CD4-positive, alpha-beta T cell treated with Interferon gamma for 1 hour (primary cell): ENCODE measurements at regions not wholly inside any gene's neighbourhood (a gene's known extent, or its start where the extent isn't known, plus 50 kb on each side); places are given as distances from the start of the nearest gene placed in this dataset.

ENCODE experiments used
- DNase-seq: peaks from one replicate; pipeline ENCODE4 v3.0.0-alpha.2; 2020

DNA sequence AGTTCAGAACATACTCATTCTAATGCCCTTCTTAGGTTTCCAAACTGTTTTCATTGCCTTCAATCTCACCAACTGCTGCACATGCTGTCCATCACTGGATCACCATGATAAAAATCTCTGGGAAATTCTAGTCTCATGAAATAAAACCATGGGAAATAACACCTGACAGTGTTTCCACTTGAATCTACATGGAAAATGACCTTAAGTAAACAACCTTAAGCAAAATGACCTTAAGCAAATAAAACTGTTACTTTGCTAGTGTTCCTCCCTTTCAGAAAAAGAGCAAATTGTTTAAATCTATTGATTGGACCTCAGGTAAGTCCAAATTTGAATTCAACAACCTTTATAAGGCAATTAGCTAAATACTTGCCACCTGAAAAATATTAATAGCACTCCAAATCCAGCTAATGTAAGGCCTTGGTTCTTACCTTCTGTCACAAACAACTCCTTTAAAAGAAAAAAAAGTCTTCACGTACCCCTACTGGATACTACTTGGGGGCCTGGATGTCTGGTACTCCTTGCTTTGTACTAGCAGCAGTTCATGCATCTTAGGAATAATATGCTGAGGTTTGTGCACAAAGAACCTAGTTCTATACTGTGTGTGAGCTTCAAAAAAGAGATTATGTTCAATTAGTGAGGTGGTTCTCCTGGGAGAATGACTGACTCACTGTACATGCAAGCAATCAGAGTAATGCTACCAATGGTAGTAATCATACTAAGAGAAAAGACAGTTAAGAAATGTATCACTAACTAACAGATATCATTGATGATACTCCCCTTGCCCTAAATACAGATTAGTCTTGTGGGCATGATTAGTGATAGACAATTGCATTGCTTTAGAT is 630.4 kb downstream of the PSAT1 start:
- no peak for DNase-seq

- no peak for DNase-seq
These were observed 631.9 kb downstream of the PSAT1 start for GRCh38 chr9:78928625-78929405.

GRCh38 chr9:78930281-78930680 is 633.4 kb downstream of the PSAT1 start:
- DNase-seq, result no peak

GRCh38 chr9:78932849-78933627 is 636.1 kb downstream of the PSAT1 start:
- no peak for DNase-seq

DNA sequence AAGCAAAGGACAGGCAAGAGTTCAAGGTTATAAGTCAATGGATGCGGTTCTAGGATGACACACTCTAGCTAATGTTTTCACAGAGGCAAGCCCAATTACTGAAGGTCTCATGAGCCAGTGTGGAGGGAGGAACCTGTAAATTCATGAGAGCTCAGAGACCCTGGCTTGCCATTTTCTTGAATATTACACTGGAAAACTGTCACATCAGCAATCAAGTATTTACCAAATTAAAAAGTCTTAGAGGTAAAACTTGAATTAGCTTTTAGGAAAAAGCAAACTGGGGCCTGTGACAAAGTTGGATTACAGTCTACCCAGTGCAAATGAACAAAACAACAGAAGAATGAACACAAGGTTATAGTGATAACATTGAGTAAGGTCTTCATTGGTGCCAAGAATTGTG is 636.9 kb upstream of the TLE4 start:
- no peak for DNase-seq

DNA sequence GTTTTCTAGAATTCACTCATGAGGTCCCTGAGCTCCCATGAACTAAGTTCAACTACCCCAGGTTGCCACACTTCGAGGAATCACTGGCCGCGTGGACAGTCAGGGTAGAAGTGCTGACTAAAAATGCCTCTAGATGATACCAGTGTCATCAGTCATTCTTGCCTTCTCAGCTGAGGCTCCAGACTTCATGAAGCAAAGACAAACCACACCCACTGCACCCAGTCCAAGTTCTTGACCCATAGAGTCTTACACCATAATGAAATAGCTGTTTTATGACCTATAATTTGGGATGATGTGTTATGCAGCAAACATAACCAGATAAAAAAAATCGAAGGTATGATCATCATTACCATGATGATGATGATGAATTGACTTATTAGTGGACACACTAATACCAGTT is 632.9 kb upstream of the TLE4 start:
- DNase-seq, result no peak

DNA sequence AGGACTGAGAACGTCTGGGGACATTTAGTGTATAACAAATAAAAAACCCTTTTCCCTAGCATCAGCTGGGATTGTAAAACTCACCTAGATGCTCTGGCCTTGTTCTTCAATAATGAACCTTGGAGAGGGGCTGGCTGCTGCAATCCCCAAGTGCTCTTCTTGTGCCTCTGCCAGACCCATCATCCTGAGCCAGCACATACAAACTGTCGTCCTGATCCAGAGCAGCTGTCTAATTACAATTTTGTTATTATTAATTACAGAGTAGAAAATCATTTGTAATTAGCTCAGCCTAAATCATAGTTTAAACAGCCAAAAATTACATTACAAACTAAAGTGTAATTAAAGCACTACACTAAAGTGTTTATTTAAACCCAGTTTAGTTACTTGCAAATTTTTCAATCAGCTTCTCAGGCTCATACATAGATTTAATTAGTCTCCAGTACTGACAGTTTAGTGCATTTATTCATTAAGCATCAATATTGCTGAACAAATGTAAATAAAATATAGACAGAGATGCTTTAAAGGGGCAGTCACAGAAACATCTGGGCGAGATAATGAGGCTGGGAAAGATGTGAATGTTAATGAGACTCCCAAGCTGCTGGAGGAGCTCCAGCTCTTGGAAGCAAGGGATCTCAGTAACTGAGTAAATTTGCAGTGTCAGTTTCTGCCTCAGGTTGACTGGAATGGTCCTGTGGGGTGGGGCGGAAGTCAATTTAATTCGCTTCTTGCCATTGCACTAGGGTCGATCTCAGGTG is 632.3 kb upstream of the TLE4 start:
- DNase-seq, result no peak

DNA sequence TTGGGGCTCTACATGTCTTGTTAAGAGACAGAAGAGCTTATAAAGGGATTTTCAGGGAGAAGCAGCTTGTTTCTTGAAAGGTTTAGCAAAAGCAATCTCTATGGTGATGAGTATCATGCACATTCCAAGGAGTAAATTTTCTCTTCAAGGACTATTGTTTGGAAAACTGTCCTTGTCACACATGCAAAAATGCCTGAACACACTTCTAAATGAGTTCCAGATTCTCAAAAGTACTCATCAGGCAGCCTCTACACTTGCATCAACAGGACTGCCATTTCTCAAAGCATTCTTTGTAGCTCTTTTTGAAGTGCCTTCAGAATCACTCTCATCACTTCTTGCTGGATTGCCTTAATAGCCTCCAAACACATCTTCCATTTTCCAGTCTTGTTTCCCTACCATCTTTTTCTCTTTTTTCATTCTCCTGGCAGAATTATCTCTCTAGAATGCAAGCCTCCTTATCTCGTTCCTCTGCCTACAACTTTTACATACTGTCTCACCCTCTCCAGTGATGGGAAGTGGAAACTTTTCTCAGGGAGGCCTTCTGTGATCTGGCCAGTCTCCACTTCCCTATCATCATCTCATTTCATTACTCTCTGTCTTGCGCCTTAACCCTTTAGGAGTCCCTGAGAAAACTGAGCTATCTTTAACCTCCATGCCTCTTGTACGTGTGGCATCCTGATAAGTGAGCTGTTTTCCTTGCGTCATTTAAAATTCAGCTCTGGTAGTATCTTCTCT is 631.5 kb upstream of the TLE4 start:
- DNase-seq, result no peak

DNA sequence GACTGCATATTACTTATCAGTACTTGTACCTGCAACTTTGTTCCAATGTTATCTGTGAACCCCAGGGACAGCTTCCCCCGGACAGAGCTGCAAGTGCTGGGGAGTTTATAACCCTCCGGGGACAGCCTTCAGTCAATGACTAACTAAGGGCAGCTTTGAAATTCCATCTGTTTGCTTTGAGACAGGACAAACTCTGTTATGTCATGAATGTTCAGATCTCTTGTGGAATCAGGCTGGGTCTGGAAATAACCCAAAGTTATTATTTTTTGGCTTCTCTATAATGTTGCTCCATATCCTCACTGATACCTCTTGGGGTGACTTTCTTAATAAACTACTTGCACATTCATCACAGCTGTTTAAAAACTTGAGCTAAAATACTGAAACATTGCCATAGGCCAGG is 617.5 kb upstream of the TLE4 start:
- DNase-seq, result no peak

DNA sequence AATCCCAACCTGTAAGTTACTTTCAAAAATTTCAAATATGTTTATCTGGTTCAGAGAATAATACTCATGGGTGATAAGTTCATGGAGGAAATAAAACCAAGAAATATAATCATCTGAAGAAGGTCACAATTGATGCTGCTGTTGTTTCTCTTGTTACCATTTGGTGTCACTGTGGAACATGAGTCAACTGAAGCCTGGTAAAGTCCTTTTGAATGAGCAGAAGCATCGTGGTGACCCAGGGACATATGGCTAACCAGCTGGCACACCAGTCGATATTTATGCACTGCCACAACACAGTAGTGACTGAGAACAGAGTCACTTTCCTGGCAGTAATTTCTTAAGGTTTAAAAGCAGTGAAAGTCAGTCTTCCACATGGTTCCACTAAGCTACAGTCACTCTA is 612.9 kb upstream of the TLE4 start:
- no peak for DNase-seq

- no peak for DNase-seq
These were observed 609.6 kb upstream of the TLE4 start for GRCh38 chr9:78962156-78962555.

GRCh38 chr9:78963911-78964310 is 607.9 kb upstream of the TLE4 start:
- DNase-seq, result no peak

DNA sequence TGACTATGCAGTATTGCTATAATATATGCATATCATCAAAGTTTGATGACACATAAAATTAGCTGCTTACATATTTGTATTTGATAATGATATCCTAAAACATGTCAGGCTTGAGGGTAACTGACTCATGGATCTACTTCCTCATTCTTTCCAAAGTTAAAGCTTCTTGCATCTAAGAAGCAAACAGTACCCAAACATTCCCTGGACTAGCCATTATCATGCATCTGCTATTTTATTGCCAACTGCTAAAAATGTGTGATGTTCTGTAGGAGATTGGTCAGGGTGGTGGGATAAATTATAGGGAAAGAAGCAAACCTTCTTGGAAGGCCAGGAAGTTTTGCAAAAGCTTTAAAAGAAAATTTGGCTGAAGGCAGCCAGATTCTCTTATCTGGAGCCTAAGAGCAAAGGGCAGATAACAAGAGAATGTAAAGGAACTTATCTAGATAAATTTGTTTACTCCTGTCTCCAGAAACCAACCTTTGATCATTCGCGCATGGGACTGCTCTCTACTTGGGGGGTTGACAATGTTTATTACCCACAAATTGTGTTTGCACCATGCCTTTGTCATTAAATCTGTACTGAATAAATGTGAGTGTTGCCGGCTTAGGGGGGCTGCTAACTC is 604.1 kb upstream of the TLE4 start:
- DNase-seq, result no peak

DNA sequence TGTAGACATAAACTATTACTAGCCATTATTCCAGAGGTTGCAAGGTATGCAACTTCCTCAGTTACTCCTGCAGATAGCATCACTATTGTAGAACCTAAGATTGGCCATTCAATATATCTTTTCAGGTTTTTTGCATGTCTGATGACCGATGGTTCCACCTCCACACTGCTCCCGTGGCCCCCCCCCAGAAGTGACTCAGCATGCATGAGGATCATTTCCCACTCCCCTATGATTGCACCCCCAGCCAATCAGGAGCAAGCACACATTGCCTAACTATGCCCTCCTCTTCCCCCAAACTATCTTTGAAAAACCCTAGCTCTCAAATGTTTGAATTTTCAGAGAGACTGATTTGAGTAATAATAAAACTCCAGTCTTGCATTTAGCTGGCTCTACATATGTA is 601.4 kb upstream of the TLE4 start:
- DNase-seq, result no peak

DNA sequence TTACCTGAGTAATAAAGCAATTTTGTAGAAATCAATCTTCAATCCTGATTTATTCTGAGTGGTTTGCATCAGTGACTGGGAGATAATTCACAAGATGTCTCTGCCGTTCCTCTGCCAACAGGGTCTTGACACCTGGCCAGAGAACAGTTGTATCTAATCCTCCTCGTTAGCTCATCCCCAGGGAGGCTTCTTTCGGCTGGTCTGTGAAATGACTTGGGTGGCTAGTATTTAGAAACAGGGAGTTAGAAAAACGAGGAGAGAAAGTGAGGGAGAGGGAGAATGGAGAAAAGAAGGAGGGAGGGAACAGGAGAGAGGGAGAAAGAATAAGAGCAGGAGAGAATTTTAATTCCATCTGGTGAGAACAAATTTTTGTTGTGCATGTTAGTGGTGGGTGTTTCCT is 600.2 kb upstream of the TLE4 start:
- DNase-seq, result no peak

GRCh38 chr9:78972303-78972999 is 599.3 kb upstream of the TLE4 start:
- DNase-seq, result no peak

GRCh38 chr9:78973907-78974306 is 597.9 kb upstream of the TLE4 start:
- DNase-seq, result no peak

DNA sequence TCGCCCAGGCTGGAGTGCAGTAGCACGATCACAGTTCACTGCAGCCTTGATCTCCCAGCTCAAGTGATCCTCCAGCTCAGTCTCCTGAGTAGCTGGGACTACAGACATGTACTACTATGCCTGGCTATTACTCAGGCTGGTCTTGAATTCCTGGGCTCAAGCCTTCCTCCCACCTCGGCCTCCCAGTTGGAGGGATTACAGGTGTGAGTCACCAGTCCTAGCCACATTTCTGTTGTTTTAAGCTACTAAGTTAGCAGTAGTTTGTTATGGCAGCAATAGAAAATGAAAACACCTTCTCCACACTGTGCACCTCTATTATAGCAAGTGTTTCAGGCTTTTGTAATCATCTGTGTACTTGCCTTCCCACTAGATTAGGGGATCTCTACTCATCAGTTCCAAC is 588.9 kb upstream of the TLE4 start:
- no peak for DNase-seq

GRCh38 chr9:78985084-78985738 is 586.6 kb upstream of the TLE4 start:
- DNase-seq, result no peak

DNA sequence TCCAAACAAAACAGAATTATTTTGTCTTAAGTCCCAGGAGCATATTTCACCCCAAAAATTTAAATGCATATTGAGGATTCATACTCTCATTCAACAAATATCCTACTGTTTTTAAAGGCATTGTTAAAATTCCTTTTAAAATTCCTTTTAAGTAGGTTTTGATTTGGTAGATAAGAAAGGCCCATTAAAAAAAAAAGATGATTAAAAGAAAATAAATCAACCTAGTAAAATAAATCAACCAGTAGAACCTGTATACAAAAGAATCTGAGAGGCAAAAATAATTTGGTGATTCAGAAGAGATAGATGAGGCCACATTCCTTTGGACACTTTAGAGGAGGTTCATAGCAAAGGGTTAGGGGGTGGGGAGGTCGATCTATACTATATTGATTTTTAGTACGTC is 585.3 kb upstream of the TLE4 start:
- DNase-seq, result no peak
